GM12878 (cell line): ENCODE measurements at regions not wholly inside any gene's neighbourhood (a gene's known extent, or its start where the extent isn't known, plus 50 kb on each side); places are given as distances from the start of the nearest gene placed in this dataset.

Source experiments
- GATAD2B ChIP-seq: fragments of 450-650 bp; conservative IDR thresholded peaks from 2 replicates; pipeline ENCODE4 v1.6.1; 2017; ENCODE audit warnings: low read depth, mild to moderate bottlenecking, moderate library complexity
- TF ChIP-seq, protein P1 (sequence below), 3 experiments: IDR thresholded peaks in 2 of 3; conservative IDR thresholded peaks in 1 of 3; 2 replicates each; pipeline ENCODE4 v1.5.1; 2011; ENCODE audit warnings: low read depth in 3 of 3, low read length in 3 of 3, mild to moderate bottlenecking in 3 of 3, control low read depth in 2 of 3, moderate library complexity in 2 of 3, inconsistent platforms in 1 of 3, mixed read lengths in 1 of 3; ENCODE audit not compliant: control insufficient read depth in 2 of 3, insufficient read depth in 1 of 3; ENCODE audit errors: extremely low read depth in 1 of 3
- TF ChIP-seq, protein P2 (sequence below): IDR thresholded peaks from 2 replicates; pipeline ENCODE4 v1.6.1; 2011; ENCODE audit warnings: low read depth, mild to moderate bottlenecking, low read length, moderate library complexity, borderline replicate concordance; ENCODE audit errors: extremely low read depth

DNA sequence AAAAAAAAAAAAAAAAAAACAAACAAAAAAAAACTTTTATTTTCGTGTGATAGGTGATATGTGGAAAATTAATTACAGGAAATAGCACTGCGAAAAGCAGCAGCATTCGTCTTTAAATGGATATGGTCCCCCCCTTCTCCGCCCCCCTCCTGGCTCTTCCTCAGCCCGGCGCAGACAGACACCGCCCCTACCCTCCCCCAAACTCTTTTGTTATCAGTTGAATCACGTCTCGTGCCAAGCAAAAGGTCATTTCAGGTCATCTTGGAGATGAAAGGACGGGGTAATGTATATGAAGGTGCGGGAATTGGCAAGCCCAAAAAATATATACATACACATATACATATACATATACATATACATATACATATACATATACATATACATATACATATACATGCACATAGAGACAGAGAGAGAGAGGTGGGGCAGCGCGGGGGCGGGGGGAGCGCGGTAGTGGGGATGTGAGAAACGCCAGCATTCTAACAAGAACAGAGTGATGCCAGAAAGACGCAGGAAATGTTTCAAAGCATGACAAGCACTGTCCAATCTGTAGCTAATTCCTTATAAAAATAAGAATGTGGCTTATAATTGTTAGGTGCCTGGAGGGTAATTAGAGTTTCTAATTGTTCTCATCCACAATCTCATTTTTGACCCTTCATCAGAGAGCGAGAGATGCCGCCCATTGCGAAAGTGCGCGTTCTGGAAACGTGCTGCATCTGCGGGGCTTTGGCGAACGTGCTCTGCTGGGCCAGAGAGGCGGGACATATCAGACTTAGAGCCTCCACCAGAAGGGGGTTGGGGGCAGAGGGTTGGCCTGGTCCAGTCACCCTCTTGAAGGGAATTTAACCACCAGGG, 214.5 kb upstream of the UBASH3B start:
- TF ChIP-seq GATAD2B: no peak
- TF ChIP-seq, protein P1, sequence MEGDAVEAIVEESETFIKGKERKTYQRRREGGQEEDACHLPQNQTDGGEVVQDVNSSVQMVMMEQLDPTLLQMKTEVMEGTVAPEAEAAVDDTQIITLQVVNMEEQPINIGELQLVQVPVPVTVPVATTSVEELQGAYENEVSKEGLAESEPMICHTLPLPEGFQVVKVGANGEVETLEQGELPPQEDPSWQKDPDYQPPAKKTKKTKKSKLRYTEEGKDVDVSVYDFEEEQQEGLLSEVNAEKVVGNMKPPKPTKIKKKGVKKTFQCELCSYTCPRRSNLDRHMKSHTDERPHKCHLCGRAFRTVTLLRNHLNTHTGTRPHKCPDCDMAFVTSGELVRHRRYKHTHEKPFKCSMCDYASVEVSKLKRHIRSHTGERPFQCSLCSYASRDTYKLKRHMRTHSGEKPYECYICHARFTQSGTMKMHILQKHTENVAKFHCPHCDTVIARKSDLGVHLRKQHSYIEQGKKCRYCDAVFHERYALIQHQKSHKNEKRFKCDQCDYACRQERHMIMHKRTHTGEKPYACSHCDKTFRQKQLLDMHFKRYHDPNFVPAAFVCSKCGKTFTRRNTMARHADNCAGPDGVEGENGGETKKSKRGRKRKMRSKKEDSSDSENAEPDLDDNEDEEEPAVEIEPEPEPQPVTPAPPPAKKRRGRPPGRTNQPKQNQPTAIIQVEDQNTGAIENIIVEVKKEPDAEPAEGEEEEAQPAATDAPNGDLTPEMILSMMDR (IDR thresholded peaks at IDR 0.05 in 2 of 3, conservative IDR thresholded peaks at IDR 0.05 in 1 of 3; ENCODE audit: control insufficient read depth in 2 of 3, extremely low read depth in 1 of 3, insufficient read depth in 1 of 3, low read depth in 3 of 3, low read length in 3 of 3): no peak
- TF ChIP-seq, protein P2, sequence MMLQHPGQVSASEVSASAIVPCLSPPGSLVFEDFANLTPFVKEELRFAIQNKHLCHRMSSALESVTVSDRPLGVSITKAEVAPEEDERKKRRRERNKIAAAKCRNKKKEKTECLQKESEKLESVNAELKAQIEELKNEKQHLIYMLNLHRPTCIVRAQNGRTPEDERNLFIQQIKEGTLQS: no peak
